Ovary (tissue), 7 donors: ENCODE measurements at regions not wholly inside any gene's neighbourhood (a gene's known extent, or its start where the extent isn't known, plus 50 kb on each side); places are given as distances from the start of the nearest gene placed in this dataset.

Experiments
- DNase-seq, 5 donors: peaks; one replicate each; pipeline ENCODE4 v3.0.0-alpha.2; 2019 to 2020
- H3K27ac ChIP-seq, 2 donors: fragments of 200-600 bp; one replicate each; pipeline versions ENCODE4 v1.5.1 to v1.8.0; 2019 to 2022
- H3K27me3 ChIP-seq: fragments of 200-600 bp; one replicate; pipeline ENCODE4 v1.8.0; 2022
- H3K36me3 ChIP-seq: fragments of 200-600 bp; sonication (generic); one replicate; pipeline ENCODE4 v1.5.1; 2019
- H3K4me1 ChIP-seq: one replicate; pipeline ENCODE4 v1.8.1; 2013; ENCODE audit warnings: mild to moderate bottlenecking, moderate library complexity; ENCODE audit not compliant: insufficient read depth
- H3K4me3 ChIP-seq: fragments of 200-600 bp; sonication (generic); one replicate; pipeline ENCODE4 v1.5.1; 2017
- H3K9me3 ChIP-seq, 2 donors: fragments of 200-600 bp in 1 of 2; sonication (generic) in 1 of 2; one replicate each; pipeline versions ENCODE4 v1.5.1 to v1.8.1; 2013 to 2019; ENCODE audit warnings: mild to moderate bottlenecking in 1 of 2, moderate library complexity in 1 of 2
- CTCF ChIP-seq, 3 donors: fragments of 450-650 bp in 2 of 3; fragments of 200-600 bp in 1 of 3; IDR thresholded peaks; one replicate each; pipeline versions ENCODE4 v1.5.1 to v1.8.0; 2016 to 2022; ENCODE audit warnings: antibody characterized with exemption in 3 of 3, mild to moderate bottlenecking in 1 of 3
- EP300 ChIP-seq: sonication (generic); formaldehyde crosslinking; IDR thresholded peaks from one replicate; pipeline ENCODE4 v1.6.1; 2017; ENCODE audit warnings: antibody characterized with exemption
- POLR2A ChIP-seq: fragments of 450-650 bp; IDR thresholded peaks from one replicate; pipeline ENCODE4 v1.6.1; 2017; ENCODE audit warnings: antibody characterized with exemption, mild to moderate bottlenecking, moderate library complexity
- WGBS, 3 donors: extraction: QIAGEN DNeasy Blood & Tissue Kit in 1 of 3; methylation state at CpG; one replicate each; pipeline versions ENCODE4 v1.1.5 to v1.1.7; 2013 to 2017; 5-methylcytosine and 5-hydroxymethylcytosine counted together
- intact Hi-C, 4 donors: fragments of 100-400 bp; cut with DNase I; formaldehyde crosslinking; loops; one replicate each; pipeline versions ENCODE4 v1.11.0 to v1.15.1; 2022 to 2023
- donor health status: DM: no; HTN: no; CAD: no; lungs with moderate emphysema.
- donor health status: DM: no; HTN: no; CAD: no.
- donor health status: Bipolar disorder and iron deficiency.
- donor health status: DM: no; HTN: no; CAD: no.
- donor health status: DM: yes; HTN: yes; CAD: no.

- no peaks in the 10 kb centered on the region for H3K27me3 ChIP-seq
- TF ChIP-seq EP300: no peak
- H3K4me3 ChIP-seq: no peak overlapping the region
- DNase-seq: no peak
- intact Hi-C loops: no loop called here
- H3K27ac ChIP-seq: no peak overlapping the region
- H3K9me3 ChIP-seq: no peaks in the 10 kb centered on the region
- H3K36me3 ChIP-seq: no peaks in the 10 kb centered on the region
- WGBS, 3 donors: 60 to 78% (median 70%) methylated on average over 2 of the region's 2 CpGs
- no peaks in the 10 kb centered on the region for H3K4me1 ChIP-seq
Measured at GRCh38 chr11:131027491-131027890, 111.2 kb upstream of the SNX19 start.

DNA sequence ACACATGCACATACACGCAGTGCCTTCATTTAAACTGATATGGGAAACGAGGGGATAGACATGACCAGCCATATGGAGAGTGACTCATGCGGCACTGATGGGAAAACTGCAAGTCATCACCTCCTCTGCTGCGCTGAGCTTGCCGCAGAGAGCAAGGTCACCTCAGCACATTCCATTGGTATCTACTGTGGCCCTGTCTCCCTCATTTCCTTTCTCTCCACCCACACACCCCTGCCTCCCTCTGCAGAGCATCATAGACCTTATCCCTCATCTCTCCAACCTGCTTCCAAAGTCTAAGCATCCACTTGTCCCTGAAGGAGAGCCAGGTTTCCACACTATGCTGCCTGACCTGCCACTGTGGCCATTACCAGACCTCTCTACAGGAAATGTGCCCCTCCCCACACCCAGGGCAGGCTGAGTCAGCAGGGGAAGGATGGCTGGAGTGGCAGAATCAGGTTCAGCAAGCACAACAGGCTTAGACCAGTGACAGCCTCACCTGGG, 116.9 kb upstream of the SNX19 start:
- Histone ChIP-seq H3K36me3 (no peaks in the 10 kb centered on the region), H3K27ac (no peak overlapping the region), H3K27me3 (no peaks in the 10 kb centered on the region), H3K4me1 (no peaks in the 10 kb centered on the region), H3K9me3 (no peaks in the 10 kb centered on the region), H3K4me3 (no peak overlapping the region)
- no peak for TF ChIP-seq POLR2A
- TF ChIP-seq EP300: no peak
- no peak for TF ChIP-seq CTCF (IDR thresholded peaks at IDR 0.05)
- WGBS, 3 donors: 8 to 16% (median 10%) methylated on average over 5 of the region's 5 CpGs
- intact Hi-C loops: no loop called here
- no peak for DNase-seq

GRCh38 chr11:131036514-131036913, 120.2 kb upstream of the SNX19 start:
- DNase-seq: no peak
- H3K9me3 ChIP-seq: no peaks in the 10 kb centered on the region
- 82 to 94% (median 91%) methylated on average over 5 of the region's 5 CpGs for WGBS, 3 donors

GRCh38 chr11:131037873-131038272, 121.6 kb upstream of the SNX19 start:
- 40 to 53% (median 43%) methylated on average over 7 of the region's 7 CpGs for WGBS, 3 donors

More at GRCh38 chr11:131036514-131036913, 120.2 kb upstream of the SNX19 start:
- no peak overlapping the region for H3K4me3 ChIP-seq
- H3K27ac ChIP-seq: no peak overlapping the region
- no peaks in the 10 kb centered on the region for H3K36me3 ChIP-seq
- no peaks in the 10 kb centered on the region for H3K27me3 ChIP-seq
- no peaks in the 10 kb centered on the region for H3K4me1 ChIP-seq
- intact Hi-C loops: no loop called here
- TF ChIP-seq EP300 (no peak), POLR2A (no peak), CTCF (IDR thresholded peaks at IDR 0.05) (no peak)

More at GRCh38 chr11:131037873-131038272, 121.6 kb upstream of the SNX19 start:
- intact Hi-C loops: no loop called here
- TF ChIP-seq POLR2A (no peak), EP300 (no peak), CTCF (IDR thresholded peaks at IDR 0.05) (no peak)
- no peaks in the 10 kb centered on the region for H3K27me3 ChIP-seq
- no peaks in the 10 kb centered on the region for H3K9me3 ChIP-seq
- H3K4me1 ChIP-seq: no peaks in the 10 kb centered on the region
- no peak overlapping the region for H3K27ac ChIP-seq
- DNase-seq: no peak
- no peaks in the 10 kb centered on the region for H3K36me3 ChIP-seq
- H3K4me3 ChIP-seq: no peak overlapping the region
